ENCODE measurements at regions not wholly inside any gene's neighbourhood (a gene's known extent, or its start where the extent isn't known, plus 50 kb on each side); places are given as distances from the start of the nearest gene placed in this dataset.

GRCh38 chr2:60648191-60648590 is 94.7 kb upstream of the BCL11A start:
- no peak for DNase-seq (ENCODE audit: low read depth, low spot score)
- TF ChIP-seq, protein P1, sequence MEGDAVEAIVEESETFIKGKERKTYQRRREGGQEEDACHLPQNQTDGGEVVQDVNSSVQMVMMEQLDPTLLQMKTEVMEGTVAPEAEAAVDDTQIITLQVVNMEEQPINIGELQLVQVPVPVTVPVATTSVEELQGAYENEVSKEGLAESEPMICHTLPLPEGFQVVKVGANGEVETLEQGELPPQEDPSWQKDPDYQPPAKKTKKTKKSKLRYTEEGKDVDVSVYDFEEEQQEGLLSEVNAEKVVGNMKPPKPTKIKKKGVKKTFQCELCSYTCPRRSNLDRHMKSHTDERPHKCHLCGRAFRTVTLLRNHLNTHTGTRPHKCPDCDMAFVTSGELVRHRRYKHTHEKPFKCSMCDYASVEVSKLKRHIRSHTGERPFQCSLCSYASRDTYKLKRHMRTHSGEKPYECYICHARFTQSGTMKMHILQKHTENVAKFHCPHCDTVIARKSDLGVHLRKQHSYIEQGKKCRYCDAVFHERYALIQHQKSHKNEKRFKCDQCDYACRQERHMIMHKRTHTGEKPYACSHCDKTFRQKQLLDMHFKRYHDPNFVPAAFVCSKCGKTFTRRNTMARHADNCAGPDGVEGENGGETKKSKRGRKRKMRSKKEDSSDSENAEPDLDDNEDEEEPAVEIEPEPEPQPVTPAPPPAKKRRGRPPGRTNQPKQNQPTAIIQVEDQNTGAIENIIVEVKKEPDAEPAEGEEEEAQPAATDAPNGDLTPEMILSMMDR (IDR thresholded peaks at IDR 0.05; ENCODE audit: insufficient read depth, low read length, missing control alignments): no peak
- ChIA-PET POLR2A (no interaction called here), CTCF (no interaction called here)
- no peak overlapping the region for H3K4me3 ChIP-seq (ENCODE audit: low read depth, low read length)

- CTCF ChIA-PET: no interaction called here
Observed at GRCh38 chr2:60649721-60650120, 96.3 kb upstream of the BCL11A start.

GRCh38 chr2:60652832-60653340 is 99.4 kb upstream of the BCL11A start:
- POLR2A ChIA-PET: no interaction called here
- H3K4me3 ChIP-seq (ENCODE audit: low read depth, low read length): no peak overlapping the region
- CTCF ChIA-PET: interaction anchor here (1.0 to 3.0 kb wide), 2 partner anchors 10 to 21 kb away, joined by 3 to 12 read pairs; no protein-coding TSS in a partner anchor
- TF ChIP-seq, protein P1 (IDR thresholded peaks at IDR 0.05; ENCODE audit: insufficient read depth, low read length, missing control alignments): no peak
- no peak for DNase-seq (ENCODE audit: low read depth, low spot score)

More at GRCh38 chr2:60649721-60650120, 96.3 kb upstream of the BCL11A start:
- DNase-seq (ENCODE audit: low read depth, low spot score): no peak
- H3K4me3 ChIP-seq (ENCODE audit: low read depth, low read length): no peak overlapping the region
- TF ChIP-seq, protein P1 (IDR thresholded peaks at IDR 0.05; ENCODE audit: insufficient read depth, low read length, missing control alignments): no peak
- POLR2A ChIA-PET: no interaction called here

DNA sequence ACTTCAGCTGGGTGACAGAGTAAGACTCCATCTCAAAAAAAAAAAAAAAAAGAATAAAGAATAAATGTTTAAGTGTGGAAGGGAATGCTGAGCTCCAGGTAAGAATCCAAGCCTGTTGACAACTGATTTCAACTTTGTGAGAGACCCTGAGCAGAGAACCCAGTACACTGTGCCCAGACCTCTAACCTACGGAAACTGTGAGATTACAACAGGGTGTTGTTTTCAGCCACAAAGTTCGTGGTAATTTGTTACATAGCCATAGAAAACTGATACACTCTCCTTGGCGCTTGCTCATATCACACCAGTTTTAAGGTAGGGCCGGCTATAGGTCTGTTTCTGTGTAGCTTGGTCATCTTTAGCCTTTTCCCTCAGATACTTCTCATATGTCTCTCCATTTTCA is 98.4 kb upstream of the PAPOLG start:
- ChIA-PET CTCF (interaction anchor here (2.5 to 2.9 kb wide), 2 partner anchors 14 to 17 kb away, joined by 9 to 14 read pairs; no protein-coding TSS in a partner anchor), POLR2A (no interaction called here)
- TF ChIP-seq, protein P1 (IDR thresholded peaks at IDR 0.05; ENCODE audit: insufficient read depth, low read length, missing control alignments): no peak
- no peak for DNase-seq (ENCODE audit: low read depth, low spot score)
- no peak overlapping the region for H3K4me3 ChIP-seq (ENCODE audit: low read depth, low read length)

DNA sequence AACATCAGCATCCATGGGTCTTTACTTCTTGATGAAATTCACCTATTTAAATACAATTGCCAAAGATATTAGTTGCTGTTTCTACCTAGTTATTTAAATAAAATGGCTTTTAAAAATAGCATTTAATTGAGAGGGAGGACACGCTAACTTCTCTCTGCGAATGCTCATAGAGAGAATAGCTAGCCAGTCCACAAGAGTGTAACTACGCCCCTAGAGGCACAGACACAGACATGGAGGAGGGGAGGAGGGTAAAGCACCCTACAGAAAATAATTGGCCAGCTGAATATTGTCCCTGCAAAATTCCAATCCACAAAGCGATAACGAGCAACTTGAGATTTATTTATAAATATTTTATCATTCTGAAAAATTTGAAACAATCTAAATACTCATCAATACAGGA is 97.0 kb upstream of the PAPOLG start:
- DNase-seq (ENCODE audit: low read depth, low spot score): no peak
- H3K4me3 ChIP-seq (ENCODE audit: low read depth, low read length): no peak overlapping the region
- CTCF ChIA-PET: interaction anchor here (2.5 to 2.9 kb wide), 2 partner anchors 16 kb away, joined by 9 to 14 read pairs; no protein-coding TSS in a partner anchor
- TF ChIP-seq, protein P1 (IDR thresholded peaks at IDR 0.05; ENCODE audit: insufficient read depth, low read length, missing control alignments): no peak
- POLR2A ChIA-PET: no interaction called here

- no peak overlapping the region for H3K4me3 ChIP-seq (ENCODE audit: low read depth, low read length)
- TF ChIP-seq, protein P1 (IDR thresholded peaks at IDR 0.05; ENCODE audit: insufficient read depth, low read length, missing control alignments): no peak
- DNase-seq (ENCODE audit: low read depth, low spot score): no peak
- POLR2A ChIA-PET: no interaction called here
- CTCF ChIA-PET: interaction anchor here (2.1 kb wide), 1 partner anchor 14 kb away, joined by 12 read pairs; no protein-coding TSS in a partner anchor
Observed at GRCh38 chr2:60661073-60661738, 94.9 kb upstream of the PAPOLG start.
